Nucleus accumbens (tissue), 56 donors: ENCODE measurements at regions not wholly inside any gene's neighbourhood (a gene's known extent, or its start where the extent isn't known, plus 50 kb on each side); places are given as distances from the start of the nearest gene placed in this dataset.
"Not testable (repeated sequence)": the region's sequence is repeated elsewhere in the genome, so short reads cannot be mapped to it uniquely, and the experiment has no call there.

Experiments used
- DNase-seq, 56 donors: peaks; one replicate each; lab custom pipeline; 2025; lab: John Stamatoyannopoulos, UW

- no peak for DNase-seq
Observed at GRCh38 chr9:110007477-110008270, 200.3 kb downstream of the C9orf152 start.

GRCh38 chr9:110008663-110009062, 199.3 kb downstream of the C9orf152 start:
- no peak for DNase-seq

- no peak for DNase-seq
Observed at GRCh38 chr9:110011628-110012320, 196.2 kb downstream of the C9orf152 start.

DNA sequence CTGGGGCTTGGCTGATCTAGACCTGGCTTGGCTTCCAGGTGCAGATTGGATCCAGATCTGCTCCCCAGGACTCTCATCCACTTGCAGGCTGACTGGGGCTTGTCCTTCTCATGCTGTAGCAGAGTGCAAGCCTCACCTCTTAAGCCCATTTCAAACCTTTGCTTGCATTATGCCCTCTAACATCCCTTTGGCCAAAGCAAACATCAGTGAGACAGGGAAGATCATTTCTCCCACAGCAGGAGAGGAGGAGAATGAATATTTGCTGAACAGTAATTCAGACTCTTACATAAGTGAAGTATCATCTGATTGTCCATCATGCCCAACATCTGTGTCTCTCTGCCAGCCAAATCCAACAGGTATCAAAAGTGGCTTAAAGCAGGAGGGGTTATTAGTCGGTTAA, 194.9 kb downstream of the C9orf152 start:
- DNase-seq, result no peak

DNA sequence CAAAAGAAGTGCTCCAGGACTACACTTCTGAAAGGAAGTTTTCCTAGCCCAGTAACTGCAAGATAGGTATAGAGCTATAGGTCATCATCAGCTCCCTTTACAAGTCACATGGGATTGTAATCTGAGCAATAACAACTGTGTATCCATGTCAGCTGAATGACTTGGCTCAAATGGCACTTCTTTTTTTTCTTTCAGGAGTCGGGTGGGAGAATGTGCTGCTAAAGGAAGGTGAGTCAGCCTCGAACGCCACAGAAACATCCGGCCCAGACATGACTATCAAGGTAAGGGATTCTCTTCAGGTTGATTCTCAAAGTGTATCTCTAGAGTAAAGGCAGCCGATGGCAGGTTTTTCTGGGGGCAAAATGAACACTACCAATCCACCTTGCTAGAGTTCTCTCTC, 192.2 kb downstream of the C9orf152 start:
- no peak for DNase-seq

DNA sequence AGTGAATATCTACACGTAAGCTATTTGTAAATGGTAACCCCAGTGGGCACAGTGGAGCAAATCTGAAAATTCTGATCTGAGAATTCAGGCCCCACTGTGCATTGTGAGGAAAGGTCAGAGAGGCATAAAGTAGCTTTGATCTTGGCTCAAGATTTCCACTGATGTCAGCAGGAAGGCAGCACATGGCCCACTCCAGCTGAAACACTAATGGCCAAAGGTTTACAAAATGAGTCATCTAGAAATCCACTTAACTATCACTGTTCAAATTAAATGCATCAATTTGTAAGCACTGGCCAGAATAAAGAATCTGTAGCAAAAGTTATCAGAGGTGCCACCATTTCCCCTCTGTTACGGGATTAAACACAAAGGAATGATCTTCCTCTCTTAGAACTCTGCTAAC, 191.6 kb downstream of the C9orf152 start:
- no peak for DNase-seq

GRCh38 chr9:110020216-110020615, 187.7 kb downstream of the C9orf152 start:
- not testable (repeated sequence) for DNase-seq

DNA sequence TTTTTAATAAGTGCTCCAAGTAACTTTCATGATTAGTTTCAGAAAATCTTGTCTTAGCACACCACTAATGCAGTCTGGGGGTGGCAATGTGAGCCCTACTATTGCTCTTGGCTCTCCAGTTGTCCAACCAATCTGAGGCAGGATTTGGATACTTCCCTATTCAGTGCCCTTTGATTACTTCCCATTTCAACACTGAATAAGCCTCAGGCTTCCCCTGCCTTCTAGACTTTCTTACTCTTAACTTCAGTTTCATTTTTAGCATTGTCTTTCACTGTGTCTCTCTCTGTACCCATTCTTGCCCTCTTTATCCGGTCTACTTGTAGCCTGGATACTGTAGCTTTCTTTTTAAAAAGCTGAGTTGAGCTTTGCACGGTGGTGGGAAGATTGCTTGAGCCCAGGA, 186.1 kb downstream of the C9orf152 start:
- DNase-seq, result no peak

GRCh38 chr9:110023221-110023620, 184.7 kb downstream of the C9orf152 start:
- not testable (repeated sequence) for DNase-seq

GRCh38 chr9:110025551-110026170, 182.3 kb downstream of the C9orf152 start:
- DNase-seq, result no peak

DNA sequence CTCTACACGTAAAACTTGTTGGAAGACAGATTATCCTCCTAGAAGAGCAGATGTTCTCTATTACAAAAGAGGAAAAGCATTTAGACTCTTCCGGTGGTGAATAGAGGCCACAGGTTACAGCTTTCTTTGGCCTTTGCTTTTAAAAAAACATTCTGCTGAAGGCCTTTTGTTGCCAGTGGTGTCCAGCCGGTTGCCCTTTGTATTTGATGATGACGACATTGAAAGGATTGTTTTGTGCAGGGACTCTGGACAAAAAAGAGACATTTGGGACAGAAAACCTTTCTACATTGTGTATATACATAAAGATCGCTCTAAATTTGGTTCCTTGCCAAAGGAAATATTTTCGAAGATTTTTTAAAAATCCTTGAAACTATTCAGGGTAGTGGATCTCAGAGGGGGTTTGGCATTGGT, 180.3 kb downstream of the C9orf152 start:
- DNase-seq, result peak in 1 of 56 donors; percentile 4

DNA sequence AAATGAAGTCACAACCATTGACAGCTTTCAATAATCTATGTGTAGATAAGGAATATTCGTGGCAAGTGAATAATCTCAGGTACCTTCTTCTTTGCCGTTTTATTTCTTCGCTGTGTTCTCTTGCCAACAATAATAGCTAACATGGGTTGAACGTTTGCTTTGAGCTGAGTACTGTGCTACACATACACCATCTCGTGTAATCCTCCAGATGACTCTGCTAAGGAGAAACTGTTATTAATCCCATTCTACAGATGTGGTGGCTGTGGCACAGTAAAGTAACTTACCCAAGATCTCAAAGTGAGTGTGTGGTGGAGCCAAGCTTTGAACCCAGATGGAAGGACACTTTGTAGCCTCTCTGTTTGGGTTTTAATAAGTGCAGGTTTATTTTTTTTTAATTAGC, 179.7 kb downstream of the C9orf152 start:
- no peak for DNase-seq

DNA sequence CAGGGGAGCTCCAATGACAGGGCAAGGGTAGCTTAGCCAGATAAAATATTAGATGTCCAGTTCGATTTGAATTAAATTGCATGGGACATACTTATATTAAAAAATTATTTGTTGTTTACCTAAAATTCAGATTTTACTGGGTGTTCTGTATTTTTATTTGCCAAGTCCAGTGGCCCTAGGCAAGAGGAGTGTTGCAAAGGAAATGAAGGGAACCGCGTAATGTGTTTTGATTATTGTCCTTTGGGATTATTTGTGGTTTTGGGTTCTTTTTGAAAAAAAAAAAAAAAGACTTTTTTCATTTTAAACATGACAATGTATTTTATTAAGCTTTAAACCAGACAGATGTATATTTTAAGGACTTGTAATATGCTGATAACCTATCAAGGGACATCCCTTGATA, 179.3 kb downstream of the C9orf152 start:
- DNase-seq, result no peak

GRCh38 chr9:110029429-110029955, 178.5 kb downstream of the C9orf152 start:
- peak in 4 of 56 donors; percentile 3 to 19 (median 8) for DNase-seq

GRCh38 chr9:110029956-110030480, 177.9 kb downstream of the C9orf152 start:
- DNase-seq, result no peak

- DNase-seq, result no peak
Observed at GRCh38 chr9:110030632-110031031, 177.3 kb downstream of the C9orf152 start.

- no peak for DNase-seq
Observed at GRCh38 chr9:110031511-110032173, 176.3 kb downstream of the C9orf152 start.

DNA sequence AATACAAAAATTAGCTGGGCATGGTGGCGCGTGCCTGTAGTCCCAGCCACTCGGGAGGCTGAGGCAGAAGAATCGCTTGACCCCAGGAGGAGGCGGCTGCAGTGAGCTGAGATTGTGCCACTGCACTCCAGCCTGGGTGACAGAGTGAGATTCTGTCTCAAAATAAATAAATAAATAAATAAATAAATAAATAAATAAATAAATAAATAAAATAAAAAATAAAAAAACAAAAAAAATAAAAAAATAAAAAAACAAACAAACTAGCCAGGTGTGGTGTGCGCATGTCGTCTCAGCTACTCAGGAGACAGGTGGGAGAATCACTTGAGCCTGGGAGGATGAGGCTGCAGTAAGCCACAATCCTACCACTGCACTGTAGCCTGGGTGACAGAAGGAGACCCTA, 175.4 kb downstream of the C9orf152 start:
- not testable (repeated sequence) for DNase-seq

GRCh38 chr9:110033869-110034268, 174.1 kb downstream of the C9orf152 start:
- no peak for DNase-seq

GRCh38 chr9:110036286-110036685, 171.7 kb downstream of the C9orf152 start:
- DNase-seq, result no peak
